H1 (cell line): ENCODE measurements at regions not wholly inside any gene's neighbourhood (a gene's known extent, or its start where the extent isn't known, plus 50 kb on each side); places are given as distances from the start of the nearest gene placed in this dataset.

Source experiments
- CTCF ChIA-PET: fragments of 300-600 bp; sonication (Branson Sonifier 250); formaldehyde crosslinking; loops from one replicate; lab custom pipeline; 2021; ENCODE audit not compliant: partially characterized antibody; lab: Charles Lee
- POLR2A ChIA-PET: fragments of 300-600 bp; sonication (Branson Sonifier 250); formaldehyde crosslinking; loops from one replicate; lab custom pipeline; 2021; ENCODE audit warnings: inconsistent platforms; ENCODE audit not compliant: partially characterized antibody; lab: Charles Lee
- DNase-seq, 2 experiments: peaks; one replicate each; pipeline versions ENCODE4 v3.0.0 to v3.0.0-alpha.2; 2010 to 2022; ENCODE audit warnings: low spot score in 2 of 2, low read depth in 1 of 2, mixed read lengths in 1 of 2
- FAIRE-seq: peaks from 2 replicates; lab custom pipeline; 2011; peaks lifted over from hg19 to GRCh38; lab: Jason Lieb, UNC
- H2AFZ ChIP-seq: 2 replicates; pipeline ENCODE4 v1.8.1; 2012; ENCODE audit warnings: low read length, inconsistent platforms
- H2AK5ac ChIP-seq: 2 replicates; pipeline ENCODE4 v1.6.1; 2013; ENCODE audit warnings: low read depth, low read length
- H2BK120ac ChIP-seq: replicated peaks from 2 replicates; pipeline ENCODE3; 2013; ENCODE audit warnings: low read depth, low read length, inconsistent platforms
- H2BK12ac ChIP-seq: 2 replicates; pipeline ENCODE4 v1.6.1; 2013; ENCODE audit warnings: low read depth, low read length
- H2BK15ac ChIP-seq: 2 replicates; pipeline ENCODE4 v1.6.1; 2013; ENCODE audit warnings: low read length
- H2BK20ac ChIP-seq: 2 replicates; pipeline ENCODE4 v1.6.1; 2013; ENCODE audit warnings: low read length
- H2BK5ac ChIP-seq: 2 replicates; pipeline ENCODE4 v1.6.1; 2013; ENCODE audit warnings: low read depth, low read length
- H3K14ac ChIP-seq: 2 replicates; pipeline ENCODE4 v1.6.1; 2013; ENCODE audit warnings: inconsistent platforms; ENCODE audit not compliant: insufficient read length
- H3K18ac ChIP-seq: 2 replicates; pipeline ENCODE4 v1.6.1; 2013; ENCODE audit warnings: low read length; ENCODE audit errors: extremely low read depth
- H3K23ac ChIP-seq: 2 replicates; pipeline ENCODE4 v1.6.1; 2013; ENCODE audit warnings: inconsistent platforms; ENCODE audit not compliant: insufficient read length
- H3K23me2 ChIP-seq: 2 replicates; pipeline ENCODE4 v1.6.1; 2013; ENCODE audit warnings: low read depth, low read length
- H3K27ac ChIP-seq: 2 replicates; pipeline ENCODE4 v1.6.1; 2011; ENCODE audit warnings: low read depth, low read length, inconsistent platforms
- H3K27me3 ChIP-seq, 4 experiments: replicated peaks in 1 of 4; 1 replicate in 1 of 4; 2 replicates in 3 of 4; pipeline versions ENCODE4 v1.6.1 to v1.8.1; 2011 to 2013; ENCODE audit warnings: low read length in 3 of 4, mild to moderate bottlenecking in 3 of 4, inconsistent platforms in 2 of 4, mixed read lengths in 2 of 4, moderate library complexity in 1 of 4; ENCODE audit not compliant: control insufficient read depth in 3 of 4, insufficient read depth in 3 of 4; ENCODE audit errors: extremely low read depth in 1 of 4
- H3K36me3 ChIP-seq, 4 experiments: 2 replicates each; pipeline versions ENCODE4 v1.6.1 to v1.8.1; 2011 to 2013; ENCODE audit warnings: mild to moderate bottlenecking in 4 of 4, low read length in 3 of 4, moderate library complexity in 2 of 4, control low read depth in 1 of 4, inconsistent platforms in 1 of 4; ENCODE audit not compliant: insufficient read depth in 4 of 4, control insufficient read depth in 2 of 4
- H3K4ac ChIP-seq: replicated peaks from 2 replicates; pipeline ENCODE3; 2013; ENCODE audit warnings: low read length, low read depth, mixed read lengths, inconsistent platforms; ENCODE audit not compliant: insufficient read length
- H3K4me1 ChIP-seq, 4 experiments: replicated peaks in 1 of 4; 1 replicate in 1 of 4; 2 replicates in 3 of 4; pipeline versions ENCODE4 v1.6.1 to v1.8.1; 2011 to 2013; ENCODE audit warnings: low read length in 3 of 4, inconsistent platforms in 2 of 4, mixed read lengths in 1 of 4; ENCODE audit not compliant: insufficient read depth in 4 of 4, control insufficient read depth in 3 of 4
- H3K4me2 ChIP-seq, 2 experiments: 2 replicates each; pipeline versions ENCODE4 v1.6.1 to v1.8.1; 2011 to 2013; ENCODE audit warnings: low read depth in 2 of 2, low read length in 2 of 2, control low read depth in 1 of 2, inconsistent platforms in 1 of 2, mild to moderate bottlenecking in 1 of 2; ENCODE audit not compliant: insufficient read depth in 1 of 2
- H3K4me3 ChIP-seq, 4 experiments: fragments of 200-600, 300-600 bp in 1 of 4; sonication (generic), shearing (Covaris generic), sonication (Bioruptor Twin) in 1 of 4; 2 replicates each; pipeline versions ENCODE4 v1.5.1 to v1.8.1; 2011 to 2016; ENCODE audit warnings: low read length in 4 of 4, low read depth in 3 of 4, control low read depth in 2 of 4, inconsistent platforms in 2 of 4, mild to moderate bottlenecking in 2 of 4, mixed read lengths in 1 of 4, moderate library complexity in 1 of 4; ENCODE audit not compliant: insufficient read depth in 2 of 4; ENCODE audit errors: extremely low read depth in 1 of 4
- H3K56ac ChIP-seq: replicated peaks from 2 replicates; pipeline ENCODE3; 2013; ENCODE audit warnings: low read depth, mild to moderate bottlenecking, mixed read lengths, low read length, inconsistent platforms; ENCODE audit not compliant: insufficient read length
- H3K79me1 ChIP-seq: 2 replicates; pipeline ENCODE4 v1.6.1; 2013; ENCODE audit warnings: low read depth, low read length, control low read depth
- H3K79me2 ChIP-seq, 2 experiments: 2 replicates each; pipeline versions ENCODE4 v1.6.1 to v1.8.1; 2012 to 2013; ENCODE audit warnings: low read length in 2 of 2, mild to moderate bottlenecking in 2 of 2, inconsistent platforms in 1 of 2; ENCODE audit not compliant: insufficient read depth in 2 of 2, control insufficient read depth in 1 of 2
- H3K9ac ChIP-seq, 4 experiments: replicated peaks in 1 of 4; 1 replicate in 1 of 4; 2 replicates in 3 of 4; pipeline versions ENCODE4 v1.6.1 to v1.8.1; 2011 to 2013; ENCODE audit warnings: low read depth in 3 of 4, low read length in 3 of 4, control low read depth in 2 of 4, mild to moderate bottlenecking in 2 of 4, moderate library complexity in 2 of 4, inconsistent platforms in 1 of 4; ENCODE audit errors: extremely low read depth in 1 of 4
- H3K9me3 ChIP-seq, 2 experiments: 2 replicates each; pipeline versions ENCODE4 v1.6.1 to v1.8.1; 2012 to 2013; ENCODE audit warnings: mild to moderate bottlenecking in 2 of 2, moderate library complexity in 2 of 2, control low read depth in 1 of 2, inconsistent platforms in 1 of 2, low read depth in 1 of 2, low read length in 1 of 2, mixed read lengths in 1 of 2; ENCODE audit not compliant: insufficient read depth in 2 of 2
- H4K20me1 ChIP-seq, 2 experiments: replicated peaks in 1 of 2; 2 replicates each; pipeline versions ENCODE3 to v1.8.1; 2011 to 2013; ENCODE audit warnings: inconsistent platforms in 2 of 2, low read length in 2 of 2, mild to moderate bottlenecking in 1 of 2; ENCODE audit not compliant: insufficient read depth in 2 of 2, control insufficient read depth in 1 of 2
- H4K5ac ChIP-seq: 2 replicates; pipeline ENCODE4 v1.6.1; 2013; ENCODE audit warnings: low read length, low read depth, mixed read lengths, inconsistent platforms; ENCODE audit not compliant: insufficient read length
- H4K8ac ChIP-seq: 2 replicates; pipeline ENCODE4 v1.8.0; 2013; ENCODE audit warnings: mild to moderate bottlenecking, moderate library complexity, low read length, inconsistent platforms; ENCODE audit not compliant: insufficient read depth; ENCODE audit errors: extremely low read depth
- H4K91ac ChIP-seq: replicated peaks from 2 replicates; pipeline ENCODE3; 2013; ENCODE audit warnings: low read length, mixed read lengths, inconsistent platforms; ENCODE audit not compliant: insufficient read length
- CTBP2 ChIP-seq: IDR thresholded peaks from 2 replicates; pipeline ENCODE4 v1.7.0; 2011; ENCODE audit warnings: borderline replicate concordance, mild to moderate bottlenecking, moderate library complexity, mixed read lengths, low read length; ENCODE audit not compliant: insufficient read depth, insufficient read length
- FOSL1 ChIP-seq: IDR thresholded peaks from 2 replicates; pipeline ENCODE4 v1.6.1; 2011; ENCODE audit warnings: mild to moderate bottlenecking, low read depth, low read length, moderate library complexity; ENCODE audit not compliant: insufficient read depth
- GABPA ChIP-seq: IDR thresholded peaks from 2 replicates; pipeline ENCODE4 v1.6.1; 2011; ENCODE audit warnings: mild to moderate bottlenecking, low read length, moderate library complexity, borderline replicate concordance; ENCODE audit not compliant: insufficient read depth
- HDAC2 ChIP-seq, 2 experiments: fragments of 300-600 bp in 1 of 2; sonication (generic) in 1 of 2; IDR thresholded peaks; 2 replicates each; pipeline ENCODE4 v1.6.1; 2011 to 2012; ENCODE audit warnings: low read depth in 2 of 2, low read length in 2 of 2, mild to moderate bottlenecking in 2 of 2, moderate library complexity in 2 of 2, borderline replicate concordance in 1 of 2, inconsistent platforms in 1 of 2
- KDM5A ChIP-seq: fragments of 200-600 bp; IDR thresholded peaks from 2 replicates; pipeline ENCODE4 v1.7.1; 2012; ENCODE audit warnings: mild to moderate bottlenecking, low read length, inconsistent platforms, mixed read lengths
- NRF1 ChIP-seq: IDR thresholded peaks from 2 replicates; pipeline ENCODE4 v1.6.1; 2011; ENCODE audit warnings: mild to moderate bottlenecking, low read depth, low read length, improper control_type of control experiment
- PHF8 ChIP-seq: fragments of 200-600 bp; sonication (generic); conservative IDR thresholded peaks from 2 replicates; pipeline ENCODE4 v1.7.1; 2012; ENCODE audit warnings: low read depth, mild to moderate bottlenecking, inconsistent platforms, low read length, moderate library complexity
- RAD21 ChIP-seq, 2 experiments: IDR thresholded peaks in 1 of 2; conservative IDR thresholded peaks in 1 of 2; 2 replicates each; pipeline ENCODE4 v1.6.1; 2011; ENCODE audit warnings: low read depth in 2 of 2, low read length in 2 of 2, improper control_type of control experiment in 1 of 2, inconsistent platforms in 1 of 2, mild to moderate bottlenecking in 1 of 2, moderate library complexity in 1 of 2
- RFX5 ChIP-seq: IDR thresholded peaks from 2 replicates; pipeline ENCODE4 v1.6.1; 2011; ENCODE audit warnings: low read depth, low read length, improper control_type of control experiment, borderline replicate concordance
- SP2 ChIP-seq: IDR thresholded peaks from 2 replicates; pipeline ENCODE4 v1.6.1; 2012; ENCODE audit warnings: mild to moderate bottlenecking, low read length, inconsistent platforms
- SRF ChIP-seq: IDR thresholded peaks from 2 replicates; pipeline ENCODE4 v1.6.1; 2011; ENCODE audit warnings: mild to moderate bottlenecking, low read depth, low read length, moderate library complexity
- TAF7 ChIP-seq: optimal IDR thresholded peaks from 2 replicates; pipeline ENCODE3; 2011; ENCODE audit warnings: low read depth, mild to moderate bottlenecking, inconsistent platforms, low read length, moderate library complexity, borderline replicate concordance
- ZNF274 ChIP-seq: IDR thresholded peaks from 2 replicates; pipeline ENCODE4 v1.7.0; 2012; ENCODE audit warnings: low read length, borderline replicate concordance; ENCODE audit errors: extremely low read depth
- WGBS, 2 experiments: shearing (Covaris generic) in 1 of 2; methylation state at CpG; one replicate each; pipeline versions ENCODE4 v1.1.6 to v1.1.7; 2013 to 2015; ENCODE audit warnings: low lambda C conversion rate in 2 of 2, mixed read lengths in 2 of 2, inconsistent platforms in 1 of 2, low coverage in 1 of 2, missing lambda C conversion rate in 1 of 2; ENCODE audit not compliant: insufficient replicate concordance in 2 of 2, insufficient coverage in 1 of 2, insufficient read length in 1 of 2; ENCODE audit errors: extremely low coverage in 1 of 2, missing lambda C conversion rate in 1 of 2; 5-methylcytosine and 5-hydroxymethylcytosine counted together

DNA sequence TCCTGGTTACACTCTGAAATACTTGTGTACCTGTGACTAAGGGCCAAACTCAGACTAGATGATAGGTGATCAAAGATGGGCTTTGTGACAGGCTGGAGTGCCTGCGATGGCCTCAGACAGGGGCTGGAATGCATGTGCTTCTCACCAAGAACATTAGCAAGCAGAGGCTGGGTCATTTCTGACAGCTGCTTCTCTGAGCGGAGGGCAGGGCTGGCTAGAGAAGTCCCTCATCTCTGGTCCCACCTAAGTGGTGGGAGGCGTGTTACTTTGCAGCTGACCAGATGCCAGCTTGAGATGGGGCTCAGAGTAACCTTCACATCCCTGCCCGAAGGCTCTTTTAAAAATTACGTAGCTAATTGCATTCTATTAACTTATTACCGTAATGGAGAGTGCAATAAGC is 106.8 kb upstream of the RTL1 start:
- TF ChIP-seq TAF7 (no peak), CTBP2 (no peak), SRF (no peak), KDM5A (no peak), RFX5 (no peak), RAD21 (IDR thresholded peaks at IDR 0.05 in 1 of 2, conservative IDR thresholded peaks at IDR 0.05 in 1 of 2; ENCODE audit: low read depth in 2 of 2, low read length in 2 of 2) (no peak), SP2 (no peak), FOSL1 (no peak), PHF8 (no peak), NRF1 (no peak), HDAC2 (IDR thresholded peaks at IDR 0.05; ENCODE audit: borderline replicate concordance in 1 of 2, low read depth in 2 of 2, low read length in 2 of 2) (no peak), ZNF274 (no peak), GABPA (no peak)
- TF ChIP-seq, all 59 proteins: peak for 0
- CTCF ChIA-PET = interaction anchor here (0.6 to 1.1 kb wide), 2 partner anchors 155 to 364 kb away, joined by 3 read pairs; no protein-coding TSS in a partner anchor
- no peak for FAIRE-seq

More for the DNA sequence above, 106.8 kb upstream of the RTL1 start:
- no peaks in the 10 kb centered on the region for H3K79me2 ChIP-seq
- no peak overlapping the region for H4K91ac ChIP-seq
- no peak overlapping the region for H2AFZ ChIP-seq
- no peak overlapping the region for H2BK12ac ChIP-seq
- 97% methylated on average over 6 of the region's 6 CpGs; no CpG with 5 or more reads in 1 of the 2 experiments for WGBS, 2 experiments
- no peak overlapping the region for H2BK20ac ChIP-seq
- POLR2A ChIA-PET = no interaction called here
- H3K9ac ChIP-seq = no peak overlapping the region
- no peaks in the 10 kb centered on the region for H3K36me3 ChIP-seq
- no peak overlapping the region for H4K8ac ChIP-seq
- H3K23ac ChIP-seq = no peak overlapping the region
- no peak overlapping the region for H3K27ac ChIP-seq
- no peak overlapping the region for H4K5ac ChIP-seq
- 0 out of 4 replicates have a peak, but pooled peaks cover 0 to 3% of the 10 kb centered on the region in 2 experiments for H3K9me3 ChIP-seq
- no peaks in the 10 kb centered on the region for H3K27me3 ChIP-seq
- no peaks in the 10 kb centered on the region for H3K4me1 ChIP-seq
- no peak overlapping the region for H3K56ac ChIP-seq
- H4K20me1 ChIP-seq = no peaks in the 10 kb centered on the region
- H2BK120ac ChIP-seq = no peak overlapping the region
- no peak overlapping the region for H3K4ac ChIP-seq
- H2AK5ac ChIP-seq = no peak overlapping the region
- no peak overlapping the region for H3K4me2 ChIP-seq
- peak in 1 of 2 experiments; percentile 20 for DNase-seq
- no peak overlapping the region for H2BK15ac ChIP-seq
- no peaks in the 10 kb centered on the region for H3K79me1 ChIP-seq
- no peak overlapping the region for H2BK5ac ChIP-seq
- no peak overlapping the region for H3K14ac ChIP-seq
- H3K23me2 ChIP-seq = no peaks in the 10 kb centered on the region
- H3K4me3 ChIP-seq = no peak overlapping the region
- H3K18ac ChIP-seq = no peak overlapping the region
